ENCODE measurements at regions not wholly inside any gene's neighbourhood (a gene's known extent, or its start where the extent isn't known, plus 50 kb on each side); places are given as distances from the start of the nearest gene placed in this dataset.

DNA sequence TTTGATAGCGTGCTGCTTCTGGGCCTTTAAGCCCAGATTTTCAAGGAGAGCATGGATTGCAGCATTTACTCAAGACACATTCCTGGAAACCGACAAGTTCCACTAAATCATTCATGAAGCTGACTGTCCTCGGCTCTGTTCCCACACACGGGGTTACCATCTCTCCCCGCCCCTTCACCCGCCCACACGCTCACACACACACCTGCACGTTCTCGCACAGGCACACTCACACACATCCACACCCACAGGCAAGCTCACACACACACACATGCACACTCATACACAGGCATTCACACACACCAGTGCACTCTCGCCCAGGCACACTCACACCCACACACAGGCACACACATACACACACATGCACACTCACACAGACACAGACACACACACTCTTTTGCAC, 150.0 kb upstream of the AGAP1 start:
- TF ChIP-seq POLR2AphosphoS5 (IDR thresholded peaks at IDR 0.05; ENCODE audit: low read depth, low read length) (no peak), POLR2A (IDR thresholded peaks at IDR 0.05; ENCODE audit: low read depth, low read length) (no peak), TAF1 (IDR thresholded peaks at IDR 0.05; ENCODE audit: borderline replicate concordance, low read depth, low read length) (no peak)
